Amniotic epithelial cell (primary cell): ENCODE measurements at regions not wholly inside any gene's neighbourhood (a gene's known extent, or its start where the extent isn't known, plus 50 kb on each side); places are given as distances from the start of the nearest gene placed in this dataset.
A peak's percentile ranks its signal among the peaks of the same experiment; 100 is the strongest.
"Not testable (repeated sequence)": the region's sequence is repeated elsewhere in the genome, so short reads cannot be mapped to it uniquely, and the experiment has no call there.

Source experiments
- DNase-seq: peaks from one replicate; pipeline ENCODE4 v3.0.0-alpha.2; 2010; ENCODE audit warnings: low read depth

- no peak for DNase-seq
These were observed 602.9 kb upstream of the ADAMTS5 start for GRCh38 chr21:27569831-27570230.

GRCh38 chr21:27569091-27569490 is 602.2 kb upstream of the ADAMTS5 start:
- DNase-seq = no peak

DNA sequence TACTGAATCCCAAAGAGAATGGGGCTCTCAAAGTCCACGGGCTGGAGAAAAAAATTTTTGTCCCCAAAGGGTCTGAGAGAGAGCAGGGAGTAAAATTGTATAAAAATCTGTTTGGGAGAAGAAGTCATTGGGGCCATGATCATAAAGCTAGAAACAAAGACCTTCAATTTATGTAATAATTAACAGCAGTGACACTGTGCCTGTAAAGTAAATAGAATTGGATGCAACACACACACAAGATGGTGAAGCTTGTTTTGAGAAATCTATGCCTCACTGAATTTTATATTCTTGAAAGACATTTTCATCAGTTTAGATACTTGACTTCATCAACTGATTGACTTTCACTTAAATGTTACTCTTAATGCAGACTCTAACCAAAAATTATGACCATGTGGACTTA is 600.5 kb upstream of the ADAMTS5 start:
- DNase-seq = no peak

- DNase-seq = no peak
These were observed 599.6 kb upstream of the ADAMTS5 start for GRCh38 chr21:27566521-27566920.

GRCh38 chr21:27565364-27565763 is 598.5 kb upstream of the ADAMTS5 start:
- DNase-seq = no peak

- DNase-seq = peak; percentile 62
These were observed 597.9 kb upstream of the ADAMTS5 start for GRCh38 chr21:27564684-27565301.

DNA sequence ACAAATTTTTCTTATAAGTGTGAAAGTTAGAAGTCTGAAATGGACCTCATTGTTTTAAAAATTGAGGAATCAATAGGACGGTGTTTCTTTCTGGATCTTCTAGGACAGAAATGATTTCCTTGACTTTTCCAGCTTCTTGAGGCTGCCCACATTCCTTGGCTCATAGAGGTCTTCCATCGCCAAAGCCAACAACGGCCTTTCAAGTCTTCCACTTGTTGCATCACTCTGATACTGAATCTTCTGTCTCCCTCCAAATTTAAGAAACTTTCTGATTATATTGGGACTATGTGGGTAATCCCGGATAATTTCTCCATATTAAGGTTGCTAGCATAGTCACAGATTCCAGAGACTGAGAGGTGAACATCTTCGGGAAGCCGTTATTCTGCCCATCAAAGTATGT is 595.4 kb upstream of the ADAMTS5 start:
- DNase-seq = no peak

- DNase-seq = peak; percentile 15
These were observed 594.2 kb upstream of the ADAMTS5 start for GRCh38 chr21:27561116-27561515.

GRCh38 chr21:27557356-27557755 is 590.5 kb upstream of the ADAMTS5 start:
- DNase-seq = no peak

DNA sequence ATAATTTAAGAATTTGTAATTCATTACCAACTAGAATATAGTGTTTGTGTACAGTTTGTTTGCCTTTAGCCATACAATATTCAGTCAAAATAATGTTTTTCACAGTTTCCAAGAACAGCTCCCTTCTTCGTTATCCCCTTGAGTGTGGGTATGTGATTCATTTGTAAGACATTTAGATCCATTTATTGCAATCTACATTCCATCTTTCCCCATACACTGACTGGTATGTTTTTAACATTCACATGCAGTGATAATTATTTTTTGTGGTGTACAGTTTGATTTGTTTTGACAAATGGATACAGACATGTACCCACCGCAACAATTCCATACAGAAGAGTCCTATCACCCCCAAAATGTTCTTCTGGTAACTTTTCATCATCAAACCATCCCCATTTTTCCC is 589.1 kb upstream of the ADAMTS5 start:
- DNase-seq = peak; percentile 86

GRCh38 chr21:27550287-27550686 is 583.4 kb upstream of the ADAMTS5 start:
- no peak for DNase-seq

DNA sequence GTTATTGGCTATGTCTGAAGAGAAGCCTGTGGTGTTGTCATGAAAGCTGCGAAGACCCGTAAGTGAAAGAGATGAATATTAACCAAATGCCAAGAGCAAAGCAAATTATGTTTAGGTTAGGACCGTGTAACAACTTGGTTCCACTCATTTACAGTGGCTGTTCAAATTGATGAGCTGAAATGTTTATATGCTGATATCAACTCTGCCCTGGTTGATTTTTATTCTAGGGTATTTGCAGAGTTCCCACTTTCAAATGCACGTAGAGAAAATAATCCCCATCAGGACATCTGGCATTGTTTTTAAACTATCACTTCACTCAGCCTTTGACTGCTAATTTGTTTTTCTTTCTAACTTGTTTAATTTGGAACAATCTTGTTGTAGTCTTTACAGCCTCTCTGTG is 581.6 kb upstream of the ADAMTS5 start:
- DNase-seq = no peak

GRCh38 chr21:27545754-27546349 is 579.0 kb upstream of the ADAMTS5 start:
- no peak for DNase-seq

DNA sequence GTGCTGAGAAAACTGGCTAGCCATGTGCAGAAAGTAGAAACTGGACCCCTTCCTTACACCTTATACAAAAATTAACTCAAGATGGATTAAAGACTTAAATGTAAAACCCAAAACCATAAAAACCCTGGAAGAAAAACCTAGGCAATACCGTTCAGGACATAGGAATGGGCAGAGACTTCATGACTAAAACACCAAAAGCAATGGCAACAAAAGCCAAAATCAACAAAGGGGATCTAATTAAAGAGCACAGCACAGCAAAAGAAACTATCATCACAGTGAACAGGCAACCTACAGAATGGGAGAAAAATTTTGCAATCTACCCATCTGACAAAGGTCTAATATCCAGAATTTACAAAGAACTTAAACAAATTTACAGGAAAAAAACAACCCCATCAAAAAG is 575.2 kb upstream of the ADAMTS5 start:
- not testable (repeated sequence) for DNase-seq

DNA sequence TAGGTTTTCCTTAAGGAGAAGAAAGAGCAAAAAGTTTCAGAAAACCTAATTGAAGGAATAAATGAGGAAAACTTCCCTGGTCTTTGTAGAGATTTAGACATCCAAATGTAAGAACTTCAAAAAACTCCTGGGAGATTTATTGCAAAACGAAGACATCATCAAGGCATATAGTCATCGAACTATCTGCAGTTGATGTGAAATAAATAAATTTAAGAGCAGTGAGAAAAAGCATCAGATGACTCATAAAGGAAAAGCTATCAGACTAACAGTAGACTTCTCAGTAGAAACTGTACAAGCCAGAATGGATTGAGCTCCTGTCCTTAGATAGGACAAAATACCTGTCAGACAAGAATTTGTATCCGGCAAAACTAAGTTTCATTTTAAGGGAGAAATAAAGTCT is 569.4 kb upstream of the ADAMTS5 start:
- DNase-seq = peak; percentile 30

- no peak for DNase-seq
These were observed 568.3 kb upstream of the ADAMTS5 start for GRCh38 chr21:27535188-27535587.

GRCh38 chr21:27534206-27534605 is 567.3 kb upstream of the ADAMTS5 start:
- no peak for DNase-seq

DNA sequence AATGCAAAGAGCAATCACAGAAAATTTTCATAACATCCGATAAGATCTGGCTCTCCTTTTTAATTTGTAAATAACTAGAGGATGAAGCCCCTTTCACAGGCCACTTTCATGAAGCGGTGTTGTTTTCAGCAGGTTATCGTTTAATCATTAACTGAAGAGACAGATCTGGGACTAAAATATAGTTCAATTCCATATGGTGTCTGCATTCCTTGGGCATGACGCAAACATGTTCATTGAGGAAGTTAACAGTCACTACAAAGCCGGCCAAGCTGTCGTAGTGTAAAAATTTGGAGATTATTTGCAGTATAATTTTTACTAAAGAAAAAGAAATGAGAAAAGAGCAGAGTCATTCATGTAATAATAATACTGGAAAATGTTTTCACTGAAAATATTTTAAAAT is 565.2 kb upstream of the ADAMTS5 start:
- peak; percentile 14 for DNase-seq

- DNase-seq = peak; percentile 6
These were observed 561.8 kb upstream of the ADAMTS5 start for GRCh38 chr21:27528697-27529096.

DNA sequence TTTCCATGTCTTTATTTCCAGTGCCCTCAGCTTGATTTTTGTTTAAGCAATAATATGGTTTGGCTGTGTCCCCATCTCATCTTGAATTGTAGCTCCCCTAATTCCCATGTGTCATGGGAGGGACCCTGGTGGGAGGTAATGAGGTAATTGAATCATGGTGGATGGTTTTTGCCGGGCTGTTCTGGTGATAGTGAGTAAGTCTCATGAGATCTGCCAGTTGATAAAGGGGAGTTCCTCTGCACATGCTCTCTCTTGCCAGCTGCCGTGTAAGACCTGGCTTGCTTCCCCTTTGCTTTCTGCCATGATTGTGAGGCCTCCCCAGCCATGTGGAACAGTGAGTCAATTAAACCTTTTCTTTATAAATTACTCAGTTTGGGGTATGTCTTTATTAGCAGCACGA is 559.6 kb upstream of the ADAMTS5 start:
- DNase-seq = peak; percentile 16

GRCh38 chr21:27525780-27526179 is 558.9 kb upstream of the ADAMTS5 start:
- DNase-seq = no peak

- peak; percentile 86 for DNase-seq
These were observed 552.5 kb upstream of the ADAMTS5 start for GRCh38 chr21:27519361-27519760.

DNA sequence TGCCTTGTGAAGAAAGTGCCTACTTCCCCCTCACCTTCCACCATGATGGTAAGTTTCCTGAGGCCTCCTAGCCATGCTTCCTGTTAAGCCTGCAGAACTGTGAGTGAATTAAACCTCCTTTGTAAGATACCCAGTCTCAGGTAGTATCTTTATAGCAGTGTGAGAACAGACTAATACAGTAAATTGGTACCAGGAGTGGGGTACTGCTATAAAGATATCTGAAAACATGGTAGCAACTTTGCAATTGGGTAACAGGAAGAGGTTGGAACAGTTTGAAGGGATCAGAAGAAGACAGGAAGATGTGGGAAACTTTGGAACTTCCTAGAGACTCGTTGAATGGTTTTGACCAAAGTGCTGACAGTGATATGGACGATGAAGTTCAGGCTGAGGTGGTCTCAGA is 550.3 kb upstream of the ADAMTS5 start:
- DNase-seq = not testable (repeated sequence)

GRCh38 chr21:27515676-27516075 is 548.8 kb upstream of the ADAMTS5 start:
- no peak for DNase-seq
